ENCODE measurements at regions not wholly inside any gene's neighbourhood (a gene's known extent, or its start where the extent isn't known, plus 50 kb on each side); places are given as distances from the start of the nearest gene placed in this dataset.
"Not testable (repeated sequence)": the region's sequence is repeated elsewhere in the genome, so short reads cannot be mapped to it uniquely, and the experiment has no call there.

- H3K4me3 ChIP-seq (ENCODE audit: low read depth in 1 of 3, low read length in 3 of 3); H3K36me3 ChIP-seq (ENCODE audit: control insufficient read depth in 4 of 4, insufficient read depth in 3 of 4, low read depth in 1 of 4, low read length in 3 of 4); DNase-seq (ENCODE audit: low spot score); H3K9ac ChIP-seq (ENCODE audit: low read depth in 1 of 2, low read length in 2 of 2); H3K9me3 ChIP-seq (ENCODE audit: control insufficient read depth in 4 of 4, low read length in 3 of 4); H3K4me1 ChIP-seq (ENCODE audit: control insufficient read depth in 4 of 4, insufficient read depth in 4 of 4, low read length in 3 of 4); H3K27me3 ChIP-seq (ENCODE audit: control insufficient read depth in 4 of 4, insufficient read depth in 4 of 4, low read length in 3 of 4); H3K27ac ChIP-seq (ENCODE audit: low read depth in 1 of 2, low read length in 2 of 2): not testable (repeated sequence)
- WGBS = 85% methylated on average over 7 of the region's 7 CpGs
These were observed 61.7 kb downstream of the RHOU start for GRCh38 chr1:228796945-228797344.

- Histone ChIP-seq H3K4me1 (ENCODE audit: control insufficient read depth in 4 of 4, insufficient read depth in 4 of 4, low read length in 3 of 4) (peaks cover 0 to 8% (median 3%) of the 10 kb centered on the region in 4 donors), H3K27ac (ENCODE audit: low read depth in 1 of 2, low read length in 2 of 2) (no peak overlapping the region), H3K9me3 (ENCODE audit: control insufficient read depth in 4 of 4, low read length in 3 of 4) (no peaks in the 10 kb centered on the region), H3K4me3 (ENCODE audit: low read depth in 1 of 3, low read length in 3 of 3) (no peak overlapping the region), H3K36me3 (ENCODE audit: control insufficient read depth in 4 of 4, insufficient read depth in 3 of 4, low read depth in 1 of 4, low read length in 3 of 4) (no peaks in the 10 kb centered on the region), H3K27me3 (ENCODE audit: control insufficient read depth in 4 of 4, insufficient read depth in 4 of 4, low read length in 3 of 4) (no peaks in the 10 kb centered on the region), H3K9ac (ENCODE audit: low read depth in 1 of 2, low read length in 2 of 2) (no peak overlapping the region)
- WGBS = 88% methylated on average over 2 of the region's 2 CpGs
- TF ChIP-seq YY1 (IDR thresholded peaks at IDR 0.05) = no peak
- TF ChIP-seq TAF1 (conservative IDR thresholded peaks at IDR 0.05) = no peak
- no peak for TF ChIP-seq SP1 (IDR thresholded peaks at IDR 0.05)
- no peak for TF ChIP-seq HNF4G (IDR thresholded peaks at IDR 0.05)
- TF ChIP-seq ATF3 (IDR thresholded peaks at IDR 0.05) = no peak
- TF ChIP-seq, protein P1, sequence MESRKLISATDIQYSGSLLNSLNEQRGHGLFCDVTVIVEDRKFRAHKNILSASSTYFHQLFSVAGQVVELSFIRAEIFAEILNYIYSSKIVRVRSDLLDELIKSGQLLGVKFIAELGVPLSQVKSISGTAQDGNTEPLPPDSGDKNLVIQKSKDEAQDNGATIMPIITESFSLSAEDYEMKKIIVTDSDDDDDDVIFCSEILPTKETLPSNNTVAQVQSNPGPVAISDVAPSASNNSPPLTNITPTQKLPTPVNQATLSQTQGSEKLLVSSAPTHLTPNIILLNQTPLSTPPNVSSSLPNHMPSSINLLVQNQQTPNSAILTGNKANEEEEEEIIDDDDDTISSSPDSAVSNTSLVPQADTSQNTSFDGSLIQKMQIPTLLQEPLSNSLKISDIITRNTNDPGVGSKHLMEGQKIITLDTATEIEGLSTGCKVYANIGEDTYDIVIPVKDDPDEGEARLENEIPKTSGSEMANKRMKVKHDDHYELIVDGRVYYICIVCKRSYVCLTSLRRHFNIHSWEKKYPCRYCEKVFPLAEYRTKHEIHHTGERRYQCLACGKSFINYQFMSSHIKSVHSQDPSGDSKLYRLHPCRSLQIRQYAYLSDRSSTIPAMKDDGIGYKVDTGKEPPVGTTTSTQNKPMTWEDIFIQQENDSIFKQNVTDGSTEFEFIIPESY (IDR thresholded peaks at IDR 0.05) = no peak
- TF ChIP-seq, protein P2, sequence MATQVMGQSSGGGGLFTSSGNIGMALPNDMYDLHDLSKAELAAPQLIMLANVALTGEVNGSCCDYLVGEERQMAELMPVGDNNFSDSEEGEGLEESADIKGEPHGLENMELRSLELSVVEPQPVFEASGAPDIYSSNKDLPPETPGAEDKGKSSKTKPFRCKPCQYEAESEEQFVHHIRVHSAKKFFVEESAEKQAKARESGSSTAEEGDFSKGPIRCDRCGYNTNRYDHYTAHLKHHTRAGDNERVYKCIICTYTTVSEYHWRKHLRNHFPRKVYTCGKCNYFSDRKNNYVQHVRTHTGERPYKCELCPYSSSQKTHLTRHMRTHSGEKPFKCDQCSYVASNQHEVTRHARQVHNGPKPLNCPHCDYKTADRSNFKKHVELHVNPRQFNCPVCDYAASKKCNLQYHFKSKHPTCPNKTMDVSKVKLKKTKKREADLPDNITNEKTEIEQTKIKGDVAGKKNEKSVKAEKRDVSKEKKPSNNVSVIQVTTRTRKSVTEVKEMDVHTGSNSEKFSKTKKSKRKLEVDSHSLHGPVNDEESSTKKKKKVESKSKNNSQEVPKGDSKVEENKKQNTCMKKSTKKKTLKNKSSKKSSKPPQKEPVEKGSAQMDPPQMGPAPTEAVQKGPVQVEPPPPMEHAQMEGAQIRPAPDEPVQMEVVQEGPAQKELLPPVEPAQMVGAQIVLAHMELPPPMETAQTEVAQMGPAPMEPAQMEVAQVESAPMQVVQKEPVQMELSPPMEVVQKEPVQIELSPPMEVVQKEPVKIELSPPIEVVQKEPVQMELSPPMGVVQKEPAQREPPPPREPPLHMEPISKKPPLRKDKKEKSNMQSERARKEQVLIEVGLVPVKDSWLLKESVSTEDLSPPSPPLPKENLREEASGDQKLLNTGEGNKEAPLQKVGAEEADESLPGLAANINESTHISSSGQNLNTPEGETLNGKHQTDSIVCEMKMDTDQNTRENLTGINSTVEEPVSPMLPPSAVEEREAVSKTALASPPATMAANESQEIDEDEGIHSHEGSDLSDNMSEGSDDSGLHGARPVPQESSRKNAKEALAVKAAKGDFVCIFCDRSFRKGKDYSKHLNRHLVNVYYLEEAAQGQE (IDR thresholded peaks at IDR 0.05) = no peak
- TF ChIP-seq EGR1 (IDR thresholded peaks at IDR 0.05; ENCODE audit: low read depth in 2 of 2) = no peak
- TF ChIP-seq GABPA (IDR thresholded peaks at IDR 0.05 in 1 of 2, conservative IDR thresholded peaks at IDR 0.05 in 1 of 2) = no peak
- no peak for TF ChIP-seq MAX (IDR thresholded peaks at IDR 0.05)
- TF ChIP-seq RXRA (IDR thresholded peaks at IDR 0.05) = no peak
- no peak for TF ChIP-seq JUND (IDR thresholded peaks at IDR 0.05)
- no peak for TF ChIP-seq RAD21 (IDR thresholded peaks at IDR 0.05)
- TF ChIP-seq CTCF (IDR thresholded peaks at IDR 0.05; ENCODE audit: low read depth, low read length, missing input control) = no peak
- TF ChIP-seq HNF4A (conservative IDR thresholded peaks at IDR 0.05) = no peak
- no peak for TF ChIP-seq FOXA1 (IDR thresholded peaks at IDR 0.05)
- no peak for TF ChIP-seq NR2F2 (IDR thresholded peaks at IDR 0.05)
- TF ChIP-seq FOXA2 (IDR thresholded peaks at IDR 0.05) = no peak
- no peak for DNase-seq (ENCODE audit: low spot score)
These were observed 62.8 kb downstream of the RHOU start for GRCh38 chr1:228798035-228798434.

Data from liver (tissue), 8 donors.